Stimulated activated CD4-positive, alpha-beta T cell treated with anti-CD3 and anti-CD28 coated beads, Interleukin-1b, Interleukin-23, amount 100 ng/mL, for 4 hours (primary cell): ENCODE measurements at regions not wholly inside any gene's neighbourhood (a gene's known extent, or its start where the extent isn't known, plus 50 kb on each side); places are given as distances from the start of the nearest gene placed in this dataset.
"Not testable (repeated sequence)": the region's sequence is repeated elsewhere in the genome, so short reads cannot be mapped to it uniquely, and the experiment has no call there.

Source experiments
- DNase-seq, 2 donors: peaks; one replicate each; pipeline ENCODE4 v3.0.0-alpha.2; 2020; ENCODE audit warnings: low read depth in 2 of 2

GRCh38 chr14:104481323-104481722 is 98.2 kb upstream of the C14orf180 start:
- DNase-seq: no peak

GRCh38 chr14:104482017-104482416 is 97.5 kb upstream of the C14orf180 start:
- not testable (repeated sequence) for DNase-seq

- no peak for DNase-seq
Measured at GRCh38 chr14:104486222-104486923, 93.2 kb upstream of the C14orf180 start.

- DNase-seq: no peak
Measured at GRCh38 chr14:104494483-104494882, 85.1 kb upstream of the C14orf180 start.

GRCh38 chr14:104496095-104496494 is 83.5 kb upstream of the C14orf180 start:
- DNase-seq: no peak

- no peak for DNase-seq
Measured at GRCh38 chr14:104499784-104500760, 79.5 kb upstream of the C14orf180 start.

GRCh38 chr14:104502060-104502459 is 77.5 kb upstream of the C14orf180 start:
- no peak for DNase-seq

GRCh38 chr14:104503691-104504090 is 75.9 kb upstream of the C14orf180 start:
- no peak for DNase-seq

GRCh38 chr14:104504172-104504735 is 75.3 kb upstream of the C14orf180 start:
- DNase-seq: no peak

- no peak for DNase-seq
Measured at GRCh38 chr14:104505085-104506074, 74.2 kb upstream of the C14orf180 start.

GRCh38 chr14:104506461-104507253 is 72.9 kb upstream of the C14orf180 start:
- DNase-seq: no peak

GRCh38 chr14:104507443-104507842 is 72.1 kb upstream of the C14orf180 start:
- no peak for DNase-seq

- no peak for DNase-seq
Measured at GRCh38 chr14:104509673-104510072, 69.9 kb upstream of the C14orf180 start.

- no peak for DNase-seq
Measured at GRCh38 chr14:104510216-104510615, 69.3 kb upstream of the C14orf180 start.

GRCh38 chr14:104510794-104511611 is 68.6 kb upstream of the C14orf180 start:
- DNase-seq: no peak

- no peak for DNase-seq
Measured at GRCh38 chr14:104512061-104512460, 67.5 kb upstream of the C14orf180 start.

- no peak for DNase-seq
Measured at GRCh38 chr14:104512771-104513640, 66.6 kb upstream of the C14orf180 start.

GRCh38 chr14:104513641-104514046 is 65.9 kb upstream of the C14orf180 start:
- DNase-seq: no peak
